Peyer's patch (tissue), 4 donors: ENCODE measurements at regions not wholly inside any gene's neighbourhood (a gene's known extent, or its start where the extent isn't known, plus 50 kb on each side); places are given as distances from the start of the nearest gene placed in this dataset.

ENCODE experiments used
- CTCF ChIP-seq, 6 experiments: fragments of 450-650 bp in 4 of 6; fragments of 200-600 bp in 2 of 6; sonication (generic) in 1 of 6; IDR thresholded peaks; one replicate each; pipeline ENCODE4 v1.5.1; 2017 to 2019; ENCODE audit warnings: antibody characterized with exemption in 6 of 6, mild to moderate bottlenecking in 3 of 6, moderate library complexity in 1 of 6
- POLR2A ChIP-seq, 2 donors: fragments of 450-650 bp; IDR thresholded peaks; one replicate each; pipeline ENCODE4 v1.5.1; 2017; ENCODE audit warnings: antibody characterized with exemption in 2 of 2, mild to moderate bottlenecking in 2 of 2, moderate library complexity in 2 of 2

DNA sequence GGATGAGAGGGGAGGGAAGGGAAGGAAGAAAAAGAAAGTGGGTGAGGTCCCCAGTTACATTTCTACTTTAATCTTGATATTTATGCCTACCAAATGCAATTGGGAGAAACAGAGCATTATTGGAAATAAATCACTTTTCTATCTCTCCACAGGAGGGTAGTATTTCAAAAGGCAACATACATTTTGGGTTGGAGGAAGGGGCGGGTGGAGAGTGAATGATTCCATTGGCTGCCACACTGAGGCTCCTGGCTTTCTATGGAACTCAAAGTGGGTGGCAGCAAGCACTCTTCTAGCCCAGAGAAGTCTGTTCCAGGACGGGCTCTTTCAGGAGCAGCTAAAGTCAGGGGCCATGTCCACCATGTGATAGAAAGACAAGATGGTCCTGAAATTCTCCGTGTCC is 441.3 kb downstream of the DAD1 start:
- TF ChIP-seq CTCF (IDR thresholded peaks at IDR 0.05) (no peak), POLR2A (IDR thresholded peaks at IDR 0.05) (no peak)
